GM19035 (cell line): ENCODE measurements at regions not wholly inside any gene's neighbourhood (a gene's known extent, or its start where the extent isn't known, plus 50 kb on each side); places are given as distances from the start of the nearest gene placed in this dataset.

Experiments used
- ATAC-seq: cut with Tn5 transposase; IDR thresholded peaks from one replicate; pipeline ENCODE4 v1.9.1; 2021; ENCODE audit not compliant: unreplicated experiment

- ATAC-seq, result no peak
These were observed 72.7 kb upstream of the NETO1 start for GRCh38 chr18:72940509-72940908.

- ATAC-seq, result no peak
These were observed 68.0 kb upstream of the NETO1 start for GRCh38 chr18:72935744-72936143.

- no peak for ATAC-seq
These were observed 55.1 kb upstream of the NETO1 start for GRCh38 chr18:72922895-72923294.
